Breast epithelium (tissue), 3 donors: ENCODE measurements at regions not wholly inside any gene's neighbourhood (a gene's known extent, or its start where the extent isn't known, plus 50 kb on each side); places are given as distances from the start of the nearest gene placed in this dataset.

Source experiments
- POLR2A ChIP-seq: fragments of 450-650 bp; IDR thresholded peaks from one replicate; pipeline ENCODE4 v1.6.1; 2016; ENCODE audit warnings: antibody characterized with exemption, mild to moderate bottlenecking, moderate library complexity
- POLR2AphosphoS5 ChIP-seq, 3 donors: sonication (generic); formaldehyde crosslinking; IDR thresholded peaks; one replicate each; pipeline ENCODE4 v1.6.1; 2017; ENCODE audit warnings: antibody characterized with exemption in 3 of 3
- TF ChIP-seq, protein P1 (sequence below), 3 donors: fragments of 450-650 bp; IDR thresholded peaks; one replicate each; pipeline ENCODE4 v1.5.1; 2016 to 2017; ENCODE audit warnings: antibody characterized with exemption in 3 of 3, mild to moderate bottlenecking in 3 of 3, moderate library complexity in 3 of 3

GRCh38 chr18:55774505-55774904, 186.5 kb upstream of the TCF4 start:
- TF ChIP-seq, protein P1, sequence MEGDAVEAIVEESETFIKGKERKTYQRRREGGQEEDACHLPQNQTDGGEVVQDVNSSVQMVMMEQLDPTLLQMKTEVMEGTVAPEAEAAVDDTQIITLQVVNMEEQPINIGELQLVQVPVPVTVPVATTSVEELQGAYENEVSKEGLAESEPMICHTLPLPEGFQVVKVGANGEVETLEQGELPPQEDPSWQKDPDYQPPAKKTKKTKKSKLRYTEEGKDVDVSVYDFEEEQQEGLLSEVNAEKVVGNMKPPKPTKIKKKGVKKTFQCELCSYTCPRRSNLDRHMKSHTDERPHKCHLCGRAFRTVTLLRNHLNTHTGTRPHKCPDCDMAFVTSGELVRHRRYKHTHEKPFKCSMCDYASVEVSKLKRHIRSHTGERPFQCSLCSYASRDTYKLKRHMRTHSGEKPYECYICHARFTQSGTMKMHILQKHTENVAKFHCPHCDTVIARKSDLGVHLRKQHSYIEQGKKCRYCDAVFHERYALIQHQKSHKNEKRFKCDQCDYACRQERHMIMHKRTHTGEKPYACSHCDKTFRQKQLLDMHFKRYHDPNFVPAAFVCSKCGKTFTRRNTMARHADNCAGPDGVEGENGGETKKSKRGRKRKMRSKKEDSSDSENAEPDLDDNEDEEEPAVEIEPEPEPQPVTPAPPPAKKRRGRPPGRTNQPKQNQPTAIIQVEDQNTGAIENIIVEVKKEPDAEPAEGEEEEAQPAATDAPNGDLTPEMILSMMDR (IDR thresholded peaks at IDR 0.05): no peak
- TF ChIP-seq POLR2AphosphoS5 (IDR thresholded peaks at IDR 0.05) (no peak), POLR2A (no peak)
